Activated CD8-positive, alpha-beta memory T cell treated with anti-CD3 and anti-CD28 coated beads for 48 hours (primary cell): ENCODE measurements at regions not wholly inside any gene's neighbourhood (a gene's known extent, or its start where the extent isn't known, plus 50 kb on each side); places are given as distances from the start of the nearest gene placed in this dataset.
"Not testable (repeated sequence)": the region's sequence is repeated elsewhere in the genome, so short reads cannot be mapped to it uniquely, and the experiment has no call there.

ENCODE experiments used
- DNase-seq, 3 experiments: peaks; one replicate each; pipeline ENCODE4 v3.0.0-alpha.2; 2020; ENCODE audit warnings: low read depth in 2 of 3, low spot score in 2 of 3

GRCh38 chrX:42832764-42833549 lies 55.0 kb upstream of the PPP1R2C start:
- DNase-seq: no peak

GRCh38 chrX:42833550-42833940 lies 55.6 kb upstream of the PPP1R2C start:
- not testable (repeated sequence) for DNase-seq

GRCh38 chrX:42837101-42837726 lies 59.3 kb upstream of the PPP1R2C start:
- DNase-seq: no peak

- DNase-seq: no peak
Measured at GRCh38 chrX:42837747-42838146, 59.8 kb upstream of the PPP1R2C start.

GRCh38 chrX:42839632-42840031 lies 61.7 kb upstream of the PPP1R2C start:
- no peak for DNase-seq

- DNase-seq: no peak
Measured at GRCh38 chrX:42846741-42847140, 68.8 kb upstream of the PPP1R2C start.

- no peak for DNase-seq
Measured at GRCh38 chrX:42855259-42855658, 77.3 kb upstream of the PPP1R2C start.

- DNase-seq: no peak
Measured at GRCh38 chrX:42857766-42858165, 79.8 kb upstream of the PPP1R2C start.

- DNase-seq: no peak
Measured at GRCh38 chrX:42869011-42869410, 91.0 kb upstream of the PPP1R2C start.

GRCh38 chrX:42869659-42870476 lies 91.9 kb upstream of the PPP1R2C start:
- no peak for DNase-seq

- DNase-seq: no peak
Measured at GRCh38 chrX:42886519-42886918, 108.6 kb upstream of the PPP1R2C start.

GRCh38 chrX:42900947-42901346 lies 123.0 kb upstream of the PPP1R2C start:
- DNase-seq: no peak

- DNase-seq: no peak
Measured at GRCh38 chrX:42902513-42902912, 124.5 kb upstream of the PPP1R2C start.

GRCh38 chrX:42920752-42921151 lies 142.8 kb upstream of the PPP1R2C start:
- no peak for DNase-seq

- no peak for DNase-seq
Measured at GRCh38 chrX:42930071-42930470, 152.1 kb upstream of the PPP1R2C start.

GRCh38 chrX:42930951-42931350 lies 153.0 kb upstream of the PPP1R2C start:
- DNase-seq: no peak

GRCh38 chrX:42933187-42933586 lies 155.2 kb upstream of the PPP1R2C start:
- DNase-seq: no peak

- no peak for DNase-seq
Measured at GRCh38 chrX:42934020-42934726, 156.2 kb upstream of the PPP1R2C start.

- no peak for DNase-seq
Measured at GRCh38 chrX:42941671-42942070, 163.7 kb upstream of the PPP1R2C start.

- DNase-seq: no peak
Measured at GRCh38 chrX:42943051-42943974, 165.3 kb upstream of the PPP1R2C start.
